ENCODE measurements at regions not wholly inside any gene's neighbourhood (a gene's known extent, or its start where the extent isn't known, plus 50 kb on each side); places are given as distances from the start of the nearest gene placed in this dataset.

- TF ChIP-seq POLR2A (IDR thresholded peaks at IDR 0.05) (no peak), CTCF (IDR thresholded peaks at IDR 0.05) (no peak), EP300 (IDR thresholded peaks at IDR 0.05) (no peak)
These were observed 444.0 kb downstream of the FIGN start for GRCh38 chr2:163291790-163292189.
